Activated CD4-positive, alpha-beta T cell treated with anti-CD3 and anti-CD28 coated beads for 4 hours (primary cell): ENCODE measurements at regions not wholly inside any gene's neighbourhood (a gene's known extent, or its start where the extent isn't known, plus 50 kb on each side); places are given as distances from the start of the nearest gene placed in this dataset.

ENCODE experiments used
- DNase-seq, 2 donors: peaks; one replicate each; pipeline ENCODE4 v3.0.0-alpha.2; 2020

GRCh38 chr22:47259049-47259448 is 496.6 kb downstream of the TBC1D22A start:
- no peak for DNase-seq

GRCh38 chr22:47257976-47258375 is 495.5 kb downstream of the TBC1D22A start:
- no peak for DNase-seq

GRCh38 chr22:47257566-47257965 is 495.1 kb downstream of the TBC1D22A start:
- no peak for DNase-seq

GRCh38 chr22:47251911-47252310 is 489.5 kb downstream of the TBC1D22A start:
- no peak for DNase-seq

- no peak for DNase-seq
These were observed 488.7 kb downstream of the TBC1D22A start for GRCh38 chr22:47250995-47251765.

GRCh38 chr22:47249370-47249928 is 487.0 kb downstream of the TBC1D22A start:
- DNase-seq: no peak

GRCh38 chr22:47248925-47249324 is 486.5 kb downstream of the TBC1D22A start:
- no peak for DNase-seq

- DNase-seq: no peak
These were observed 485.3 kb downstream of the TBC1D22A start for GRCh38 chr22:47247579-47248240.

GRCh38 chr22:47245786-47246185 is 483.3 kb downstream of the TBC1D22A start:
- no peak for DNase-seq

- DNase-seq: no peak
These were observed 482.8 kb downstream of the TBC1D22A start for GRCh38 chr22:47245286-47245685.

- DNase-seq: no peak
These were observed 477.7 kb downstream of the TBC1D22A start for GRCh38 chr22:47240116-47240515.

- DNase-seq: no peak
These were observed 477.0 kb downstream of the TBC1D22A start for GRCh38 chr22:47239474-47239860.

- no peak for DNase-seq
These were observed 476.4 kb downstream of the TBC1D22A start for GRCh38 chr22:47238690-47239473.

GRCh38 chr22:47237890-47238480 is 475.5 kb downstream of the TBC1D22A start:
- DNase-seq: no peak

- DNase-seq: no peak
These were observed 474.3 kb downstream of the TBC1D22A start for GRCh38 chr22:47236718-47237117.

GRCh38 chr22:47236161-47236560 is 473.7 kb downstream of the TBC1D22A start:
- DNase-seq: no peak

GRCh38 chr22:47233316-47234243 is 471.1 kb downstream of the TBC1D22A start:
- DNase-seq: no peak

GRCh38 chr22:47232753-47233152 is 470.3 kb downstream of the TBC1D22A start:
- DNase-seq: no peak

GRCh38 chr22:47232197-47232596 is 469.7 kb downstream of the TBC1D22A start:
- no peak for DNase-seq

- no peak for DNase-seq
These were observed 469.3 kb downstream of the TBC1D22A start for GRCh38 chr22:47231759-47232158.

- no peak for DNase-seq
These were observed 468.3 kb downstream of the TBC1D22A start for GRCh38 chr22:47230741-47231140.

- no peak for DNase-seq
These were observed 467.8 kb downstream of the TBC1D22A start for GRCh38 chr22:47230251-47230650.
